Retinal pigment epithelial cell (primary cell): ENCODE measurements at regions not wholly inside any gene's neighbourhood (a gene's known extent, or its start where the extent isn't known, plus 50 kb on each side); places are given as distances from the start of the nearest gene placed in this dataset.

ENCODE experiments used
- DNase-seq: peaks from one replicate; pipeline ENCODE4 v3.0.0-alpha.2; 2010; ENCODE audit warnings: low read depth
- H3K4me3 ChIP-seq: 2 replicates; pipeline ENCODE4 v1.5.1; 2011; ENCODE audit warnings: mild to moderate bottlenecking, low read length, control low read depth, moderate library complexity
- CTCF ChIP-seq: conservative IDR thresholded peaks from 2 replicates; pipeline ENCODE4 v1.5.1; 2011; ENCODE audit warnings: low read depth, low read length, control low read depth, inconsistent platforms

DNA sequence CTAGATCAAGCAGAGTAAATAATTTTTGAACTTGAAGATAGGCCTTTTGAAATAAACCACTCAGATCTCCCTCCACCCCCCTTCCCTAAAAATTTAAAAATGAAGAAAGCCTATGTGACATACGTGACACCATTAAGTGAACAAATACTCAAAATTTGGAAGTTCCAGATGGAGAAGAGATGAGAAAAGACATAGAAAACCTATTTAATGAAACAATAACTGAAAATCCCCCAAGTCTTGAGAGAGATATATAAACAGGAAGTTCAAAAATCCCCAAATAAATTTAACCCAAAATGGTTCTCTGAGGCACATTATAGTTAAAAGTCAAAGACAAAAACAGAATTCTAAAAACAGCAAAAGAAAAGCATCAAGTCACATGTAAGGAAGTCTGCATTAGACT is 428.6 kb downstream of the PSAT1 start:
- TF ChIP-seq CTCF = no peak
- no peak for DNase-seq
- no peak overlapping the region for H3K4me3 ChIP-seq

DNA sequence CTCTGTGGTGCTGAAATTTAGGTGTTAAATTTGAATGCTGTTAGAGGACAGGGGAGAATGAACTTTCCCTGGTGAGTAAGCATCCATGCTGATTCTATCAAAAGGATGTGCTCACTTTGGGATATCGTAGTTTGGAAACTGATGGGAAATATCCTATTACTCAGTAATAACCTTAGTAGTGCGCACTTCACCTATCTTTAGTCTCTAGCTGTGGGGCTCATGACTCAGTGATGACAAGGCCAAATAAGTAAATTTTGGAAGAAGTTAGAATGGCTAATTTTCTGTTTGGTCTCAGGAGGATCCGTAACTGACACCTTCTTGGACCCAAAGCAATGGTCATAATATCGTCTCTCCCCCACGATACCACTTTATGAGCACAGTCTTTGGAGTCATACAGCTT is 448.4 kb downstream of the PSAT1 start:
- no peak for DNase-seq
- TF ChIP-seq CTCF = no peak

DNA sequence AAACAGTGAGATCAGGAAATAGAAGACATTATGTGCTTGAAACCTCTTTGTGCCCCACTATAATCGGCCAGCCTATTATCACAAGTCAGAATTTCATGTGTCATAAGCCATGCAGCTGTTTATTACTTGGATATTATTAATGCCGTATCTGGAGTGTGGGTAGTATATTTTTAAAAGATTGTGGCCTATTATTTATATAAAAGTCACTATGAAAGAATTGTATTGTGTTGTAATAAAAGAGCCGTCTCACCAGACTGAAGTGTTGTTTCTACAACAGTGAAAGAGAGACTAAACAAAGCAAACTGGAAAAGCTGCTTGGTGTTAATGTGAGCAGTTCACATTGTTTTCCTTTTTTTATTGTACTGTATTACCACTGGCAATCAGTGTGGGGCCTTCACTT is 449.1 kb downstream of the PSAT1 start:
- TF ChIP-seq CTCF = no peak
- no peak overlapping the region for H3K4me3 ChIP-seq

More for the DNA sequence above, 448.4 kb downstream of the PSAT1 start:
- no peak overlapping the region for H3K4me3 ChIP-seq

DNA sequence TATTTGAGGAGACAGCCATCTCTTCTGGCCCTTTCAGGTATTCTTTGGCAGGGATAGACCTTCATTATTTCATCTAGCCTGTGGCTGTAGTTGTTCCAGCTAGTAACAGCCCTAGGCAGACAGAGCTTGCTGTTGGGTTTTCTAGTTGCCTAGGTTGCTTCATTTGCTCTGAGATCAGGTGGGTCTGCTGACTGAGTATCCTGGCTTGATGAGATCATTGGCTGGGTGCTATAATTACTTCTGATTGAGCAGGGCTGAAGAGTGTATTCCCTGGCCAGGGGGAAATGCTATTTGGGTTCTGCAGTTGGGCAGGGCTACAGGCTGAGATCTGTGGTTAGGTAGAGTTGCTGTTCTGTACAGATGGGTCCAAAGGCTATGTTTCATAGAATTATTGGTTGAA is 456.1 kb downstream of the PSAT1 start:
- no peak for TF ChIP-seq CTCF
- H3K4me3 ChIP-seq = no peak overlapping the region
- no peak for DNase-seq

More for the DNA sequence above, 449.1 kb downstream of the PSAT1 start:
- no peak for DNase-seq

DNA sequence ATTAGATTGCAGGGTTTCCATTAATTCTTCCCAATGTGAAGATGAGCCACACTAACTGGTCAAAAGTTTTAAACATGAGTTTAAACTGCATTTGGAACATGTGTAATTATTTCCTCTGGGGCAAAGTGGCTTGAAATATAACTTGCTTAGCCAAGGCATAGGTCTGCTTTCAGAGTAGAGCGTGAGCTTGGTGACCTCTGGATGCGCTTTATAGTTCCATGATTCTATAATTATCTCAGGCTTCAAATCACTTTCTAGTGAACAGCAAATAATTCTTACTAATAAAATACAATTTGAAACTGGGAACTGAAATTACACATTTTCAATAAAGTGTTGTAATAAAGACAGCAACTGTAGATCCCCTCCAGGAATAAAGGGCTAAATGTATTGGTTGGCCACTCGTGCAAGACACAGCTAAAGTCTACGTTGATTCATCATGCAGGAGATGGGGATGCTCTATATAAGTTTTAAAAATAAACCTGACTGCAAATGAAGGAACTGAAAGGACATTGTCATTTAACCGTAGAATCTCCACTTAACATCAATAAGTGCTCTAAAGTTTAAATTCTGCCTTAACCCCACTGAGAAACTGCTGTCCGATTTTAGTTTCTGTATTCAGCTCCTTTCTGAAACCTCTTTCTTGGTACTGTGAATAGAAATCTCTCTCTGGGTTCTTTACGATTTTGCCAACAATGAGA is 460.0 kb downstream of the PSAT1 start:
- no peak for DNase-seq
- no peak for TF ChIP-seq CTCF
- H3K4me3 ChIP-seq = no peak overlapping the region

- H3K4me3 ChIP-seq = no peak overlapping the region
- no peak for TF ChIP-seq CTCF
- no peak for DNase-seq
Measured at GRCh38 chr9:78763424-78763823, 466.5 kb downstream of the PSAT1 start.

DNA sequence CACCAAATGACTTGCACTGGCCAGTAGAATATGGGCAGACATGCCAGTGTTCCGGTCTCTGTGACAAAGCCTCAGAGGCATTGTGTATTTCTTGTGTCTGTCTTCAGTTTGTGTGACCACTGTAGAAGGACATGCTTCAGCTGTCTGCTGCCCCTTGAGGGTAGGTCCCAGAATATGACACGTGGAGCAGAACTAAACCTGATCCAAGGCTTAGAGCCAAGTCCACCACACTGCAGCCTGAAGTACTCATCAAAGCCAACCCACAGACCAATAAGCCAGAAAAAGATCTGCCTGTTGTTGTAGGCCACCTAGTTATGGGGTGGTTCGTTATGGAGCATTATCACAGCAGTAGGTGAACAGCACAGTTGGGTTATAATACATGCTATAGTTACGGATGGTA is 468.9 kb downstream of the PSAT1 start:
- DNase-seq = no peak
- no peak for TF ChIP-seq CTCF
- H3K4me3 ChIP-seq = no peak overlapping the region
